ENCODE measurements at regions not wholly inside any gene's neighbourhood (a gene's known extent, or its start where the extent isn't known, plus 50 kb on each side); places are given as distances from the start of the nearest gene placed in this dataset.

DNA sequence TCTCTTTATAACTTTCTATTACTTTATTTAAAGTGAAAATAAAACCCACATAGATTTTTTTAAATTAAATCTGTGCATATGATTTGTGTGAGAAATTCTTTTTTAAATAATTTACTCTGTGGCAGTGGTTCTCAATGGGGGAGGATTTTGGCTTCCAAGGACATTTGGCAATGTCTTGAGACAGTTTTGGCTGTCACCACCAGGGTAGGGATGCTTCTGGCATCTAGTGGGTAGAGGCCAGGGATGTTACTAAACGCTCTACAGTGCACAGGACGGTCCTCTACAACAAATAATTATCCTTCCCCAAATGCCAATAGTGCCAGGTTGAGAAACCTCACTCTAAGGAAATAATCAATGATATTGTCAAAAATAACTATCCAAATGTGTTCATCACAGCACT lies 177.9 kb upstream of the CCNG1 start:
- TF ChIP-seq, protein P1, sequence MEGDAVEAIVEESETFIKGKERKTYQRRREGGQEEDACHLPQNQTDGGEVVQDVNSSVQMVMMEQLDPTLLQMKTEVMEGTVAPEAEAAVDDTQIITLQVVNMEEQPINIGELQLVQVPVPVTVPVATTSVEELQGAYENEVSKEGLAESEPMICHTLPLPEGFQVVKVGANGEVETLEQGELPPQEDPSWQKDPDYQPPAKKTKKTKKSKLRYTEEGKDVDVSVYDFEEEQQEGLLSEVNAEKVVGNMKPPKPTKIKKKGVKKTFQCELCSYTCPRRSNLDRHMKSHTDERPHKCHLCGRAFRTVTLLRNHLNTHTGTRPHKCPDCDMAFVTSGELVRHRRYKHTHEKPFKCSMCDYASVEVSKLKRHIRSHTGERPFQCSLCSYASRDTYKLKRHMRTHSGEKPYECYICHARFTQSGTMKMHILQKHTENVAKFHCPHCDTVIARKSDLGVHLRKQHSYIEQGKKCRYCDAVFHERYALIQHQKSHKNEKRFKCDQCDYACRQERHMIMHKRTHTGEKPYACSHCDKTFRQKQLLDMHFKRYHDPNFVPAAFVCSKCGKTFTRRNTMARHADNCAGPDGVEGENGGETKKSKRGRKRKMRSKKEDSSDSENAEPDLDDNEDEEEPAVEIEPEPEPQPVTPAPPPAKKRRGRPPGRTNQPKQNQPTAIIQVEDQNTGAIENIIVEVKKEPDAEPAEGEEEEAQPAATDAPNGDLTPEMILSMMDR (IDR thresholded peaks at IDR 0.05) = no peak
- TF ChIP-seq RAD21 (conservative IDR thresholded peaks at IDR 0.05 in 1 of 2, IDR thresholded peaks at IDR 0.05 in 1 of 2) (no peak), CBX2 (IDR thresholded peaks at IDR 0.05; ENCODE audit: borderline replicate concordance, low read depth) (no peak), JUN (IDR thresholded peaks at IDR 0.05) (no peak), POLR2A (IDR thresholded peaks at IDR 0.05; ENCODE audit: low read length) (no peak), MYC (IDR thresholded peaks at IDR 0.05; ENCODE audit: borderline replicate concordance, low read length) (no peak), ZFP36 (IDR thresholded peaks at IDR 0.05; ENCODE audit: borderline replicate concordance, partially characterized antibody) (no peak), REST (IDR thresholded peaks at IDR 0.05) (no peak)
